ENCODE measurements at regions not wholly inside any gene's neighbourhood (a gene's known extent, or its start where the extent isn't known, plus 50 kb on each side); places are given as distances from the start of the nearest gene placed in this dataset.

- TF ChIP-seq EZH2phosphoT487 (IDR thresholded peaks at IDR 0.05; ENCODE audit: insufficient read depth, low read depth), result no peak
- TF ChIP-seq EZH2 (IDR thresholded peaks at IDR 0.05; ENCODE audit: insufficient read depth, poor library complexity, severe bottlenecking), result no peak
Measured at GRCh38 chr2:63695583-63695982, 106.8 kb downstream of the MDH1 start.

Measured in GM23248 (cell line).